SH-SY5Y (cell line): ENCODE measurements at regions not wholly inside any gene's neighbourhood (a gene's known extent, or its start where the extent isn't known, plus 50 kb on each side); places are given as distances from the start of the nearest gene placed in this dataset.

ENCODE experiments used
- GATA2 ChIP-seq: IDR thresholded peaks from 2 replicates; pipeline ENCODE4 v1.6.1; 2011; ENCODE audit warnings: mild to moderate bottlenecking, low read depth, low read length
- GATA3 ChIP-seq: IDR thresholded peaks from 2 replicates; pipeline ENCODE4 v1.6.1; 2011; ENCODE audit warnings: low read depth, mild to moderate bottlenecking, low read length, moderate library complexity

DNA sequence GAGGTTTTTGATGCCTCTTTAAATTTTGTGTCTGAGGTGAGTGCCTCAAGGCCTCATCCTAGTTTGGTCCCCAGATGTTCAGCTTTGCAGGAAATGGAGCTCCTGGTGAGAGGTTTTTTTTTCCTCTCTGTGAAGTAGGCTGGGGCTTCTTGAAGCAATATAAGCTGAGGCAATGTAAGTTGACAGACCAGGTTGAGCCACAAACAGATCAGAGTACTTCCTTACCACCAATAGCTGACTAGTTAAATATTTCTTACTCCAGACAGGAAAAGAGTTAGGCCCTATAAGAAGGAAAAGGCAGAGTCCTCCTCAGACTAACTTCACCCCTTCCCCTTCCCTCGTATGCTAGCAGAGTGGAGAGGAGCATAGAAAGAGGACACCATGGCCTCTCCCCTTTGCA, 341.0 kb downstream of the LMO4 start:
- no peak for TF ChIP-seq GATA2
- TF ChIP-seq GATA3: no peak
